Stimulated activated CD4-positive, alpha-beta T cell treated with anti-CD3 and anti-CD28 coated beads, Interleukin-1b, Interleukin-23, amount 100 ng/mL, for 4 hours (primary cell): ENCODE measurements at regions not wholly inside any gene's neighbourhood (a gene's known extent, or its start where the extent isn't known, plus 50 kb on each side); places are given as distances from the start of the nearest gene placed in this dataset.
"Not testable (repeated sequence)": the region's sequence is repeated elsewhere in the genome, so short reads cannot be mapped to it uniquely, and the experiment has no call there.

Experiments
- DNase-seq, 2 donors: peaks; one replicate each; pipeline ENCODE4 v3.0.0-alpha.2; 2020; ENCODE audit warnings: low read depth in 2 of 2

DNA sequence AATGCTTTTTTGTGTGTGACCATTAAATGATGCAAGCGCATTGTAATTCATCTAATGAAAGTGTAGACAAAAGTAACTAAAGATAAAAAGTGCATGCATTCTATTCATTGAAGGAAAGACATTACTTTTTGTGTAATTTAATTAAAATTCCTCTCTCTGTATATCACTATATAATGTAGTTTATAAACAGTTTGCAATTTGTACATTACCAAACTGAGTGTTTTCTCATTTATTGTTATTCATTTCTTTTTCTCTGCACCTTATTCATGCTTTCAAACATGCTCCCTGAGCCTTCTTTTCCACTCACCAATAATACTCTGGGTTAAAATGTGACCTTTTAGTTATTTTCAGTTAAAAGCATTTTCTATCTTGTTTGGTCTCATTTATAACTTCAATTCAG is 713.7 kb upstream of the AADAT start:
- no peak for DNase-seq

GRCh38 chr4:170801771-170802170 is 712.0 kb upstream of the AADAT start:
- DNase-seq: no peak

DNA sequence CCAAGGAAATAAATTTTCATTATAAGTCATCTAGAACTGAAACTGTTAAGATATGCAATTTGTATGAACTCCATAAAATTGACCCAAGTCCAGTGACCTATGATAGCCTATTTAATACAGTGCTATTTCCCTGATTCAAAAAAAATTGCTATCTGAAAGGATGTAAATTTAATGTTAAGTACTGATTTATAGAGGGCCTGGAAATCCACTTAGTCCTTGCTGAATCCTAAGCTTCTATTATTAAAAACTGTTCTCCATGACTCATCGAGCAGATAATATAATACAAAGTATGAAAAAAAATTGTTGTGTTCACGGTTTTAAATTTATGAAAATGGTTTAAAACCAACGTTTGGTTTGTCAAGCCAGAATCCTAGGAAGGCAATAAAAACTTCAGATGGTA is 704.8 kb upstream of the AADAT start:
- no peak for DNase-seq

GRCh38 chr4:170788540-170789051 is 698.8 kb upstream of the AADAT start:
- not testable (repeated sequence) for DNase-seq

GRCh38 chr4:170777663-170778062 is 687.9 kb upstream of the AADAT start:
- no peak for DNase-seq

DNA sequence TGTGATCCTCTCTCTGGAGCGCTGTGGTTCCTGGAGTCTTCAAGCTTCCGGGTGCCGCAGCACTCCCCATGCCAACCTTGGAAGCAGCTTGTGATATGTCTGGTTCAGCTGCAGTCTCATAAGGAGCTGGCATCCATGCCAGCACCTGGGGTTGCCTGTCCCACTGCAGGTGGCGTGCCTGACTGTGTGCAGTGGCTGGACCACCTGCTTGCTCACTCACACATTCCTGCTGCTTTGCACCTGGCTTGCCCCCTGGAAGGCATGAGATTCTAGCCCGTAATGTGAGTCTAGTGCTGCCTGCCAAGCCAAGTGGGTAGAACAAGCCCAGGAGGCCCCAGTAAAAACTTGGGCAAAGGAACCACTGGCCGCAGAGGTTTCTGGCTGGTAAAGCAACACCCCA is 687.2 kb upstream of the AADAT start:
- no peak for DNase-seq

DNA sequence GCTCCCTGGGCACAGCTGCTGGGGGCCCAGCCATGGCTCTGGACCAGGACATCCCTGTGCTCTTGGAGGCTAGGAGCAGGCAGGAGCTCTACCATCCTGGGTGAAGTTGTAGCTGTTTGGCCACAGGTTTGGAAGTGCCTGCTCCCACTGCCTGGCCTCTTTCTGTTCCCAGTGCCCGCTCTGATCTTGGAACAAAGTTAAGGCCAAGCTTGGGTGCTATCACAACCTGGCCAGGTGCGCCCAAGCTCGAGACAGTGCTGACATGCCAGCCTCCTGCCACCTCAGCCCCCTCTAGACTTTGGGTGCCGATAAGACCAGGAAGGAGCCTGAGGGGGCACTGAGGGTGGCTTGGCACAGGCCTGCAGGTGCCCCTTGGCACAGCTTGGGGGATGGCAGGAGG is 686.1 kb upstream of the AADAT start:
- DNase-seq: no peak

DNA sequence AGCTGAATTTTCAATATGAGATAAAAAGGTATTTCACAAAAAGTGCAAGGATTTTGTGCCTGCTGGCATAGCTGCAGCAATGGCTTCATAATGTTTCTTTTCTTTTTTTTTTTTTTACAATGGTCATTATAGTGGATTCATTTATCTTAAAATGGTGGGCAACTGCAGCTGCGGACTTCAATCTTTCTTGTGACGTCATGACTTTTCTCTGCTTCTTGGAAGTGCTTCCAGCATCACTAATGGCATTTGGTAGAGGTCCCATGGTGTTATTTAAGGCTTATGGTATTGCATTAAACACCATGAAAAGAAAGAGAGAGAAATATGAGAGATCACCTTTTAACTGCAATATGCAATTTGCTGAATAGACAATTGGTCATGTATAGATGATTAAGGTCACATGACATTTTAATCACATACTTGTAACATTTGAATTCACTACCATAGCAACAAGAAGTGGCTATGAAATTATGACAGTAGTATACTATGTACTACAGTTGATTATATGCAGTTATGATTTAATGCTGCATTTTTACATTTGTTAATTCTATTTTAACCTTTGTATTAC is 684.0 kb upstream of the AADAT start:
- no peak for DNase-seq

DNA sequence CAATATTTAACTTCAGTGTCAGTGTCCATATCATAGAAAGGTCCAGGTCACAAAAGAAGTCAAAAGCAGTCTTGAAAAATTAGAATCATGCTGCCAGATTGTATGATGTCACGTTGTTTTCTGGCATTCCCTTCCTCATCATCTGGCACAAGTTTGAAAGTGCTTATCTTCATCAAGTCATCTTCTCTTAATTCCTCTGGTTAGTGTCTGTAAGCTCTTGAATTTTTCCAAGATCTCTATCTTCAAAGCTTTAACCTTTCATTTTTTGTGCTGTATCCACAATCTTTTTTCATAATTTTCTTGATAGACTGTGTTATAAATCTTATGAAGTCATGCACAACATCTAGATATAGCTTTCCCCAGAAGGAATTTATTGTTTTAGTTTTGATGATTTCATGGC is 682.7 kb upstream of the AADAT start:
- no peak for DNase-seq

DNA sequence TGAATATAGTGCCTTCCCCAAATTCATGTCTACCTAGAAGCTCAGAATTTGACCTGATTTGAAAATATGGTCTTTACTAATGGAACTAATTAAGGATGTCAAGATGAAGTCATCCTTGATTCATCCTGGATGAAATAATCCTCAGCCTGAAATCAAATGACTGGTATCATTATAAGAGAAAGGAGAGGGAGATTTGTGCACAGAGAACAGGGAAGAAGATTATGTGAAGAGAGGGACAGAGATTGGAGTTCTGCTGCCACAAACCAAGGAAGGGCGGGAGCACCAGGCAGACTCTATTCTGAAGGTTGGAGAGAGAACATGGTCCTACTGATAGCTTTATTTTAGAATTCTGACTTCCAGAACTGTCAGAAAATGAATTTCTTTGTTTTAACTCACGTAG is 680.9 kb upstream of the AADAT start:
- no peak for DNase-seq

DNA sequence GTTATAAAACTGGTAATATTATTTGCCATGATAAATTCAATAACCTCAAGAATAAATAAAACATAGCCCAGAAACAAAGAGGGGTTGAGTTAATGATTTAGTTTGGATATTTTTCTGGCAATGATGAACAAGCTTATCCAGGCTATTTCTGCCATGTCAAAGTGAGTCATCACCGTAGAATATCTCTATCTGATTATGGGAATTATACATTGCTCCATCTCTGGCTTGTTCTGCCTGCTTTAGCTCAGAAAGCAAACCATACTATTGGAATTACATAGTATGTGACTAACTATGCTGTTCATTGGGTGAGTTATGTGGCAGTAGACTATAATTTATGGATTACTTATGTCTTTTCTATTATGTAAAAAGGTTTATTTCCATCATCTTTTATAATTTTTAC is 680.1 kb upstream of the AADAT start:
- no peak for DNase-seq

GRCh38 chr4:170758988-170759387 is 669.2 kb upstream of the AADAT start:
- no peak for DNase-seq

- no peak for DNase-seq
These were observed 660.8 kb upstream of the AADAT start for GRCh38 chr4:170750519-170750918.

GRCh38 chr4:170748975-170749374 is 659.2 kb upstream of the AADAT start:
- DNase-seq: no peak

DNA sequence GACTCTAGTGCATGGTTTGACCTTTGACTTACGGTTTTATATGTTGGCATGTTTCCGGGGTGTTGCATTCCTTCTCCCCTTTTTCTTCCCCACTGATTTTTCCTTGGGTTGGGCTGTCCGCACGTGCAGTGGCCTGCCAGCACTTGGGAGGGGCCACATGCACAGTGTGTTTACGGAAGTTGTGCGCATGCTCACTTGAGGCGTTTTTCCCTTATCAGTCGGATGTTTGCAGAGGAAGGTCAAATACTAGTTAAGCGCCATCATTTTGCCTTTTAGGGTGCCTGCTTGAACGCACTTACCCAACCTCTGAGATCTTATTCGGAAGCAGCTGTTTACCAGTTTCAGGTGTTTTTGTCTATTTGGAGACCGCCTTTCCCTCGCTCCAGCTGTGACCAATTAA is 653.9 kb upstream of the AADAT start:
- no peak for DNase-seq

GRCh38 chr4:170741856-170742255 is 652.1 kb upstream of the AADAT start:
- DNase-seq: no peak

- no peak for DNase-seq
These were observed 647.0 kb upstream of the AADAT start for GRCh38 chr4:170736710-170737109.

DNA sequence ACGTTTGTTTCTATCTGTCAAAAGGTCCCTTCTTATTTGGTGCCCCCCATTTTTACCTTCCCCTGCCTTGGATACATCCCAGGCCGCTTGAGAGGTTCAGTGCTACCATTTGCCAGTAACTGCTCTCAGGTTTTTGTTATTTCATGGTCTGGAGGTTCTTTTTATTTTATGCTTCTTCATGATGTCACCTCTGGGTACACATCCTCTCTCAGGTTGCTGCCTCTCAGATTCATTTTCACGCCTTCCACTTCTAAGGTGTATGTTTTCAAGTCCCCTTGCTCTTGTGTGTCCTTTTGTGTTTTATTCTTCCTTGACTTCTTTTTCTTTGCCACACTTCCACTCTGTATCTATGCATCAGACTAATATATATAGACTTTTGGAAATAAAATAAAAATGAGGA is 640.1 kb upstream of the AADAT start:
- DNase-seq: no peak

DNA sequence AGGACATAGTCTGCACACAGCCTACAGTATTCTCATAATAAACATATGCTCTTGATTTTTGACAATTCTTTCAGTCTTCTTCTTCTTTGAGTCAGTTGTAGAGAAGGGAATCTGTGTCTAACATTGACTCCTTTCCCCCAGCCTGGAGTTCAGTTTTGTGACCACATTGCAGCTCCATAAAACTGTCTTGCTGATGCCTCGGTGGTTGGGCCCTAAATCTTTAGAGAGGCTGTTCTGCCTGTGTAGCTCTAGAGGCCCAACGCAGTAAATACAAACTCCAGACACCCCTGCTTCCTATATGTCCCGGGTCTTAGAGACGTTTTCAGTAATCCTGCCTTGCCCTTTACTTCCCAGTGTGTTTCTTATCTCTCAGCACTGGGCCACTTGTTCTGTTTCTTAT is 639.5 kb upstream of the AADAT start:
- DNase-seq: no peak

GRCh38 chr4:170724191-170724590 is 634.4 kb upstream of the AADAT start:
- no peak for DNase-seq

DNA sequence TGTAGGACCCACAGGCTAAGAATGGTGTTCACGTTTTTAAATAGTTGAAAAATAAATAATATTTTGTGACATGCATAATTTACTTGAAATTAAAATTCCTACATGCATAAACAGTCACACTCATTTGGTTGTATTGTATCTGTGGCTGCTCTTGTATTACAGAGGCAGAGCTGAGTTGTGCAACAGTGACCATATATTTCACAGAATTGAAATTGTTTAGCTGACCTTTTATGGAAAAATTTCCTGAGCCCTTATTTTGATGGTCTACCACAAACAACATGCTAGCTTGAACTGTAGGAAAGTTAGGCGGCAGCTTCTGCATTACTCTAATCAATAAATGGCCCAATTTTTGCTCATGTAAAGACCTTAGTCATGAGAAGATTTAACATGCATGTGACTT is 633.4 kb upstream of the AADAT start:
- DNase-seq: no peak

DNA sequence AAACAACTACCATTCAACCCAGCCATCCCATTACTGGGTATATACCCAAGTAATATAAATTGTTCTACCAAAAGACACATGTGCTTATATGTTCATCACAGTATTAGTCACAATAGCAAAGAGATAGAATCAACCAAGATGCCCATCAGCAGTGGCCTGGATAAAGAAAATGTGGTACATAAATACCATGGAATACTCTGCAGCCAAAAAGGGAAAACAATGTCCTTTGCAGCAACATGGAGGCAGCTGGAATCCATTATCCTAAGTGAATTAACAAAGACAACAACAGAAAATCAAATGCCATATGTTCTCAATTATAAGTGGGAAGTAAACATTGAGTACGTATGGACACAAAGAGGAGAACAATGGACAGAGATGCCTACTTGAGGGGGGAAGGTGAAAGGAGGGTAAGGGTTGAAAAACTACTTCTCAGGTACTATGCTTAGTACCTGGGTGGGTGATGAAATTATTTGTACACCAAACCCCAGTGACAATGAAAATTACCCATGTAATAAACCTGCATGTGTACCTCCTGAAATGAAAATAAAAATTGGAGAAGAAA is 632.1 kb upstream of the AADAT start:
- no peak for DNase-seq

DNA sequence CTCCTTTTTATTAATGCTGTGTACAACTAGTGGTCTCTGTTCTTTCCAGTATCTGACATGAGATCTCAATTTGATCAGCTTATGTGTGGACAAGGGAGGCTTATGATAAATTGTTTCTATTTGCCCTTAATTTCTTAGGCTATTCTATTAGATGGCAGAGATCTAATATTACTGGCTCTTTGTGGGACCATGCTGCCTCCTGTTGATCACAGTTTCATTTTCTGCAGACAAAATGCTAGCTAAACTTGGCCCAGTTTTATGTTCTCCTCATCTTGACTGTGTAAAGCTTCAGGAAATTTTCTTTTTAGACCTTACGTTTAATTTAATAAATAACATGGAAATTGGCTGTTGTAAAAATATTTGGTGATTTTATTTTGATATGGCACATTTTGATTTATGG is 627.1 kb upstream of the AADAT start:
- DNase-seq: no peak

GRCh38 chr4:170705907-170706306 is 616.2 kb upstream of the AADAT start:
- DNase-seq: no peak
